DMS153 treated with DMSO at 0.1 percent for 48 hours (cell line): ENCODE measurements at regions not wholly inside any gene's neighbourhood (a gene's known extent, or its start where the extent isn't known, plus 50 kb on each side); places are given as distances from the start of the nearest gene placed in this dataset.

ENCODE experiments used
- DNase-seq: peaks from one replicate; lab custom pipeline; 2025; ENCODE audit not compliant: unreplicated experiment; lab: John Stamatoyannopoulos, UW

- no peak for DNase-seq
Observed at GRCh38 chr2:5370158-5370557, 322.0 kb upstream of the SOX11 start.

DNA sequence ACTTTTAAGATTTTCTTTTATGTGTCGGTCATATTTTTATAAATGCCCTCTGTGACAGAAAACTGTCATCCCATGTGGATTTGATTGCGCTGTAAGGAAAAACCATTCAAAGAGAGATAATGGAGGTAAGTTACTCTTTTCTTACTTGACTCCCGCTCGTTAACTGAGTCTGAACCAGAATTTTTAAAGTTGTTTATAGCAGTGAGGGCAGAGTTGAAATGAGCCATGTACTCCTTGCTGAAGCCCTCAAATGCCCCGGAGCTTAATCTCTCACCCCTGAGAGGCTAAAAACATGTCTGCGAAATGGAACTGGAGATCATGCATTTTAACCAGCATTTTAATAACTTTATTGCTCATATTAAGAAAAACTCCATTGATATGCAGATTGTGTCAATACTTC is 320.0 kb upstream of the SOX11 start:
- DNase-seq = no peak

DNA sequence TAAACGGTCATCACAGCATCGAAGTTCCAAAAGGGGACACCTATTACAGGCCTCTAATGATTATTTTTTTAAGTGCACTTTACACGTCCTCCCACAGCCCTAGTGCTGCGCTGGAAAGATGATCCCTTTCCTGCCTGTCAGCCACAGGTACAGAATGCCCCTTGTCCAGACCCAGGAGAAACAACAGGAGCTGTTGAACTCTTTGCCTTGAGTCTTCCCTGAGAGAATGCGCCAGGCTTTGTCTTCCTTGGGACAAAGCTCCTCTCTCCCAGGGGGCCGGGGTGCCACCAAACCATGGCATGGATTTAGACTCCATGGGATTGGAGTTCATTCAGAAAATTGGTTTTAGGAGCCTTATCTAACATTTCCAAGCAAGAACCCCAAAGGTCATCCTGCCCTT is 319.0 kb upstream of the SOX11 start:
- no peak for DNase-seq

- DNase-seq = no peak
Observed at GRCh38 chr2:5374762-5375161, 317.4 kb upstream of the SOX11 start.

DNA sequence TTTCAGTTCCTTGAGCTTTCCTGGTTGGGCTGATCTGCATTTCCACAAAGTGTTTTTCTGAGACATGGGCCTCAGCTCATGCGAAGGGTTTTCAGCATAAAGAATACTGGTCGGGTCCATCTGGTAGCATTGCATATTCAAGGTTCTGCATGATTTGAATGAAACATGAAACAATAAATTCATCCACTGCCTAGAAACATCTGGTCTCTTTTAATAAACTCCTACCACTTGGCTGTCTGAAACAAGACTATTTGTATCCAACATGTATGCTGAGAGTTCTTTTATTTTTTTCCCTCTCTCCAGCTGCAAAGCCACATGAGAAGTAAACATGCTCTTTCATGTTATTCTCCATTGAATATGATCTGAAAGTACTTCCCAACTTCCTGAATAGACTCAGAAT is 314.9 kb upstream of the SOX11 start:
- no peak for DNase-seq

- DNase-seq = no peak
Observed at GRCh38 chr2:5379811-5380210, 312.4 kb upstream of the SOX11 start.

- no peak for DNase-seq
Observed at GRCh38 chr2:5385596-5385995, 306.6 kb upstream of the SOX11 start.

GRCh38 chr2:5387406-5387805 is 304.8 kb upstream of the SOX11 start:
- DNase-seq = peak; percentile 21

DNA sequence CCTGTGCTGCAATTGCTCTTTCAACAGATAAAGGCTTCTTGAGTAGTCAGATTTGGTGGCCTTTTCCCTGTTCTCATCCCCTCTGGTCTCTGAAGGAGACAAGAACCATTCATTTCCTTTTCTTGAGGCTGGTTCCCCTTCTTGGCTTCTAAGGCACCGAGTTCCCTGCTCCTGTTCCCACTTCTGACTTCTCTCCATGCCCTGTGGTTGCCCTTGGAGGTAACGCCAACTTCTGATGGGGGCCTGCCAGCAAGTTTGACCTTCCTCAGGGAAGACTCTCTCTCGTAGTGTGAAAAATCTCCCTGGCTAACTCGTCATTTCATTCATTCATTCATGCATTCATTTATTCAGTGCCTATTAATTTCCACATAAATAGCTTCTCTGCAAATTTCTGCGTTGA is 302.4 kb upstream of the SOX11 start:
- DNase-seq = no peak

- DNase-seq = peak; percentile 32
Observed at GRCh38 chr2:5391362-5391761, 300.8 kb upstream of the SOX11 start.

DNA sequence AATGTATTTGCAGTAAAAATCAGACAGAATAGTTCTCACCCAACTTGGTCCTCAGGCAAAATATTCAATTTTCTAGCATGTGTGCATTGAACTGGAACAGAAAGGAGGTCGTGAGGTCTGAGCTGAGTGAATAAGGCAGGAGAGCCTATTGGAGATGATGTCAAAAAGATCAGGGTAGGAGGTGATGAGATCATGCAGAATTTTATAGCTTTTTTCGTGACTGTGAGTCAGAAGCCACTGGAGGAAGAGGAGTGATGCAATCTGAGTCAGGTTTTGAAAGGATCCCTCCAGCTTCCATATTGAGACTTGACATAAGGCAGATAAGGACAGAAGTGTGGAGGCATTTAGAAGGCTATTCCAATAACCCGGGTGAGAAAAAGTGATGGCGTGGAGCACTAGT is 299.5 kb upstream of the SOX11 start:
- DNase-seq = no peak

GRCh38 chr2:5393474-5393873 is 298.7 kb upstream of the SOX11 start:
- no peak for DNase-seq

- no peak for DNase-seq
Observed at GRCh38 chr2:5394223-5394622, 298.0 kb upstream of the SOX11 start.

DNA sequence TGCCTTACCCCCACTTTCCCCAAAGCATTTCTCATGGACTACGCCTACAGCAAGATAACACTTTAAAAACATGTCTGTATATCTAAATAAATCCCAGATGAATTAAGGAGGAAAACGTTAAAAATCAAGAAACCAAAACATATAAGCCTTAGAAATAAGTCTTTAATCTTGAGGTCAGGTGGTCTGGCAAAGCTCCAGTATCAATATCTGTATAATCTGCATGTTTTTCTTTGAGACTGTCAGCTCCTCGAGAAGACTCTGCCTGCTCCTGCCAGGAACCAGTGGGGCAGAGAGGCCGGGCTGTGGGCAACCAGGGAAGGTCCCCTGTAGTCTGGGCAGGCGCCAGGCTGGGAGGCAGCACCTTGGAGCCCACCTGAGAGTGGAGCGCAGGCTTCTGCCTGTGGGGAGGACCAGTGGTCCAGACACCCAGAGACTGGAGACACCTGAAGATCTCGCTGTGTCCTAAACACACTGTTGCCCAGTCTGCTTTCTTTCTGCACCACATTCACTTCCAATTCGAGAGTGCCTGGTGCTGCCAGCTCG is 291.0 kb upstream of the SOX11 start:
- DNase-seq = no peak

DNA sequence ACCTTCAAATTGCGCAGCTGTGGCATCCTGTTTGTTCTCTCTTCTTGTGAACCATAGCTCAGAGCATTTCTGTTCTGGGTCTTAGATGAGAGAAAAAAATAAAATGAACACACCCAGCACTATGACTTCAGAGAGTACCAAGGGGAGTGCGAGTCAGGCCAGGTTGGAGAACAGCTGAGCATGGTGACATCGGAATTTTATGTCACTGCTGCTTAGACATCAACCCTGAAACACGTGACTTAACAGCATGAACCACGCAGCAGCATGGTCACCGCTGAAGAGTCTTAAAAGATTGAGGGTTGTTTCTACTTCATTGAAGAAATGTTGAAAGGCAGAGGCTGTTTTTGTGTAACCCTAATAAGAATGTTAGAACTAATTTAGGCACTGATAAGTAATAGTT is 288.8 kb upstream of the SOX11 start:
- DNase-seq = no peak

- DNase-seq = peak; percentile 77
Observed at GRCh38 chr2:5409898-5410381, 282.2 kb upstream of the SOX11 start.

GRCh38 chr2:5410991-5411700 is 281.0 kb upstream of the SOX11 start:
- DNase-seq = no peak

DNA sequence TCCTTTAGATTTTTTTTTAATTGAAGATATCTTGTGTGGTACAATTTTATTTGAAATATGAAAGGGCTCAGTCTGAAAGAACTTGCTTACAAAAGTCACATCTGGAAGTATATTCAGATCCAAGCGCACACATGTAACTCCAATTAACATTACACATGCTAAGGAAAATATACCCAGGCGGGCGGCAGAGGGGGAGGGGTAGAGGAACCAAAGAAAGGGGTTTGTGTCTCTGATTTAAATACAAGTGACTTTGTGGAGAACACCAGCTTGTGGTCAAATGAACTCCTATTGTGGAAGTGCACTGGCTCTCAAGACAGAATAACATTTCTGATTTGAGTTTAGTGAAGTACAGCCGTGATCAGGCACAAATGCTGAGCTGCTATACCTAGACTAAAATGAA is 280.2 kb upstream of the SOX11 start:
- no peak for DNase-seq

DNA sequence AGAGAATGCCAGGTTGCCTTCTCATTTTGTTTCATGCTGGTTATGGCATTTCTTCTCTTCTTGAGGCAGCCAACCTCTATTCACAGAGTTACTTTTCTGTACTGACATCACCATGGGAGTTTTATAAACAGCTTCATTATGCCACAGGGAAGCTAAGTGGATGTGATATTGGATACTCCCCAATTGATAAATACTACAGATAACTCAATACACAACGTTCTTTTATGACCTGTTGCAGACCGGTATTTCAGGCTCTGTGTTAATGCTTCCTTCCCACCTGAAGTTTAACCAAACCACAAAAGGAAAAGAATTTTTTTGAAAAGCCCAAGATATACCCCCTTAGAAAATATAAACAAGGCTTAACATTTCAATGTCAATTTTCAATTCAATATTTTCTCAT is 258.3 kb upstream of the SOX11 start:
- DNase-seq = peak; percentile 68

DNA sequence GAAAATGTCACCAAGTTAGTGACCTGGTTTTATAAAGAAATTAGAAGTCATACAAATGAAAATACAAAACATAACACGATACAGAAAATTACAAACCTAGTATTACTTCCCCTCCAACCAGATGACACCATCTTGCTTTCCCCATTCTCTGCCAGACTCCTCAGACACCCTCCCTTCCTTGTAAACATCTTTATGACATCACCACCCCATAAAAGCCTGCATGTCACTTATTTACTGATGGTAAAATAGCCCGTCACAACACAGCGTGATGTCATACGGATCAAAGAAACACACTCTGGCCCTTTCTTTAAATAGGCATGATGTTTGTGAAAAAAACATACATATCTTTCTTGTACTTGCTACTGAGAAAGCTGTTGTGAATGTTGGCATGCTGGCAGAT is 254.8 kb upstream of the SOX11 start:
- no peak for DNase-seq

GRCh38 chr2:5440174-5440573 is 252.0 kb upstream of the SOX11 start:
- no peak for DNase-seq

- DNase-seq = no peak
Observed at GRCh38 chr2:5442736-5443135, 249.4 kb upstream of the SOX11 start.

- DNase-seq = no peak
Observed at GRCh38 chr2:5444168-5444567, 248.0 kb upstream of the SOX11 start.
